NCI-H2196 treated with DMSO at 0.1 percent for 48 hours (cell line): ENCODE measurements at regions not wholly inside any gene's neighbourhood (a gene's known extent, or its start where the extent isn't known, plus 50 kb on each side); places are given as distances from the start of the nearest gene placed in this dataset.
"Not testable (repeated sequence)": the region's sequence is repeated elsewhere in the genome, so short reads cannot be mapped to it uniquely, and the experiment has no call there.

ENCODE experiments used
- DNase-seq: peaks from one replicate; lab custom pipeline; 2025; ENCODE audit not compliant: unreplicated experiment; lab: John Stamatoyannopoulos, UW

- DNase-seq = no peak
These were observed 790.8 kb upstream of the NUDT12 start for GRCh38 chr5:104353371-104353770.

- no peak for DNase-seq
These were observed 790.4 kb upstream of the NUDT12 start for GRCh38 chr5:104352954-104353353.

- no peak for DNase-seq
These were observed 784.6 kb upstream of the NUDT12 start for GRCh38 chr5:104347119-104347708.

GRCh38 chr5:104345222-104346016 lies 782.8 kb upstream of the NUDT12 start:
- DNase-seq = no peak

- no peak for DNase-seq
These were observed 782.2 kb upstream of the NUDT12 start for GRCh38 chr5:104344809-104345208.

- DNase-seq = no peak
These were observed 765.2 kb upstream of the NUDT12 start for GRCh38 chr5:104327801-104328200.

GRCh38 chr5:104326966-104327365 lies 764.4 kb upstream of the NUDT12 start:
- no peak for DNase-seq

- DNase-seq = no peak
These were observed 762.8 kb upstream of the NUDT12 start for GRCh38 chr5:104325356-104325755.

- not testable (repeated sequence) for DNase-seq
These were observed 754.1 kb upstream of the NUDT12 start for GRCh38 chr5:104316676-104317075.

- DNase-seq = no peak
These were observed 749.9 kb upstream of the NUDT12 start for GRCh38 chr5:104312481-104312880.

- DNase-seq = no peak
These were observed 743.0 kb upstream of the NUDT12 start for GRCh38 chr5:104305602-104306001.

- no peak for DNase-seq
These were observed 737.6 kb upstream of the NUDT12 start for GRCh38 chr5:104299998-104300706.

- no peak for DNase-seq
These were observed 735.9 kb upstream of the NUDT12 start for GRCh38 chr5:104298518-104298917.

GRCh38 chr5:104297076-104297475 lies 734.5 kb upstream of the NUDT12 start:
- DNase-seq = no peak

GRCh38 chr5:104295991-104296390 lies 733.4 kb upstream of the NUDT12 start:
- DNase-seq = no peak

- no peak for DNase-seq
These were observed 720.5 kb upstream of the NUDT12 start for GRCh38 chr5:104283136-104283535.

- no peak for DNase-seq
These were observed 711.1 kb upstream of the NUDT12 start for GRCh38 chr5:104273725-104274124.

GRCh38 chr5:104267320-104268015 lies 704.9 kb upstream of the NUDT12 start:
- DNase-seq = no peak

GRCh38 chr5:104266161-104266560 lies 703.6 kb upstream of the NUDT12 start:
- DNase-seq = no peak

GRCh38 chr5:104265531-104266140 lies 703.0 kb upstream of the NUDT12 start:
- no peak for DNase-seq

- no peak for DNase-seq
These were observed 684.7 kb upstream of the NUDT12 start for GRCh38 chr5:104247260-104247659.
